HepG2 (cell line): ENCODE measurements at regions not wholly inside any gene's neighbourhood (a gene's known extent, or its start where the extent isn't known, plus 50 kb on each side); places are given as distances from the start of the nearest gene placed in this dataset.

Source experiments
- ATAC-seq: fragments of 200-7000 bp; cut with Tn5 transposase; 3 replicates; pipeline ENCODE4 v1.9.1; 2020; ENCODE audit warnings: mild to moderate bottlenecking, moderate library complexity
- BruUV-seq: library from RNA; stranded (reverse); fragments of 400-500 nt; replicated peaks from 2 replicates; lab custom pipeline; 2021; lab: Mats Ljungman, UMichigan
- CTCF ChIA-PET: fragments of 300-600 bp; formaldehyde crosslinking; extraction: SDS; loops from one replicate; lab custom pipeline; 2021; ENCODE audit warnings: low total read pairs, inconsistent platforms, low intra/inter-chr PET ratio; lab: Yijun Ruan, JAX
- POLR2A ChIA-PET: fragments of 350-600 bp; sonication (Branson Sonifier 250); formaldehyde crosslinking; loops from one replicate; lab custom pipeline; 2020; ENCODE audit warnings: antibody characterized with exemption, inconsistent platforms; lab: Yijun Ruan, JAX
- DNase-seq: peaks from one replicate; pipeline ENCODE4 v3.0.0-alpha.2; 2015; ENCODE audit warnings: low spot score
- FAIRE-seq: peaks from 3 replicates; lab custom pipeline; 2011; peaks lifted over from hg19 to GRCh38; lab: Jason Lieb, UNC
- H2AFZ ChIP-seq: one replicate; pipeline ENCODE4 v1.6.1; 2011; ENCODE audit warnings: low read length, inconsistent platforms
- H3K27ac ChIP-seq: fragments of 300-600 bp; 3 replicates; pipeline ENCODE4 v1.8.0; 2011; ENCODE audit warnings: mixed run types, mild to moderate bottlenecking, mixed read lengths, low read length, inconsistent platforms; ENCODE audit not compliant: insufficient read depth; ENCODE audit errors: extremely low read length
- H3K27me3 ChIP-seq, 2 experiments: fragments of 200-600 bp in 1 of 2; 2 replicates in 1 of 2; 3 replicates in 1 of 2; pipeline versions ENCODE4 v1.6.0 to v1.8.0; 2011; ENCODE audit warnings: low read length in 2 of 2, mild to moderate bottlenecking in 2 of 2, moderate library complexity in 2 of 2, inconsistent platforms in 1 of 2; ENCODE audit not compliant: insufficient read depth in 2 of 2, control insufficient read depth in 1 of 2
- H3K36me3 ChIP-seq, 2 experiments: fragments of 200-600 bp in 1 of 2; replicated peaks in 1 of 2; 2 replicates in 1 of 2; 3 replicates in 1 of 2; pipeline versions ENCODE4 v1.5.1 to v1.8.0; 2011; ENCODE audit warnings: low read length in 2 of 2, inconsistent platforms in 1 of 2; ENCODE audit not compliant: insufficient read depth in 2 of 2, control insufficient read depth in 1 of 2
- H3K4me1 ChIP-seq: 2 replicates; pipeline ENCODE4 v1.5.1; 2012; ENCODE audit warnings: low read length, inconsistent platforms; ENCODE audit not compliant: insufficient read depth
- H3K4me2 ChIP-seq: 2 replicates; pipeline ENCODE4 v1.6.0; 2011; ENCODE audit warnings: low read depth, low read length, inconsistent platforms
- H3K4me3 ChIP-seq, 3 experiments: fragments of 200-600 bp in 1 of 3; sonication (generic), shearing (Covaris generic) in 1 of 3; replicated peaks in 1 of 3; 2 replicates each; pipeline ENCODE4 v1.5.1; 2011 to 2016; ENCODE audit warnings: low read length in 3 of 3, inconsistent platforms in 2 of 3, low read depth in 2 of 3, mild to moderate bottlenecking in 2 of 3, control low read depth in 1 of 3, mixed read lengths in 1 of 3; ENCODE audit not compliant: insufficient read depth in 1 of 3
- H3K79me2 ChIP-seq: one replicate; pipeline ENCODE4 v1.6.1; 2011; ENCODE audit warnings: low read length, inconsistent platforms; ENCODE audit not compliant: insufficient read depth
- H3K9ac ChIP-seq: 2 replicates; pipeline ENCODE4 v1.6.0; 2011; ENCODE audit warnings: mild to moderate bottlenecking, low read depth, low read length, inconsistent platforms; ENCODE audit not compliant: insufficient read depth
- H3K9me3 ChIP-seq: 2 replicates; pipeline ENCODE4 v1.5.1; 2012; ENCODE audit warnings: mild to moderate bottlenecking, low read length
- H4K20me1 ChIP-seq: 2 replicates; pipeline ENCODE4 v1.6.0; 2011; ENCODE audit warnings: inconsistent platforms, mild to moderate bottlenecking, low read length, moderate library complexity; ENCODE audit not compliant: insufficient read depth
- CREBL2 ChIP-seq: sonication (generic); formaldehyde crosslinking; IDR thresholded peaks from 2 replicates; pipeline ENCODE4 v1.8.1; 2023; ENCODE audit warnings: missing genetic modification reagents, mild to moderate bottlenecking, borderline replicate concordance
- HOXA9 ChIP-seq: sonication (generic); formaldehyde crosslinking; IDR thresholded peaks from 2 replicates; pipeline ENCODE4 v1.8.1; 2022; ENCODE audit warnings: missing genetic modification reagents, mild to moderate bottlenecking, moderate library complexity, borderline replicate concordance
- KMT2A ChIP-seq: sonication (generic); formaldehyde crosslinking; IDR thresholded peaks from 2 replicates; pipeline ENCODE4 v1.4.0; 2020; ENCODE audit warnings: missing genetic modification reagents
- RXRA ChIP-seq: sonication (generic); formaldehyde crosslinking; IDR thresholded peaks from 2 replicates; pipeline ENCODE4 v1.5.1; 2020; ENCODE audit warnings: missing genetic modification reagents
- TSC22D2 ChIP-seq: sonication (generic); formaldehyde crosslinking; IDR thresholded peaks from 2 replicates; pipeline ENCODE4 v1.5.1; 2020; ENCODE audit warnings: missing genetic modification reagents, mild to moderate bottlenecking, borderline replicate concordance
- ZNF260 ChIP-seq: sonication (generic); formaldehyde crosslinking; IDR thresholded peaks from 2 replicates; pipeline ENCODE4 v1.4.0; 2020; ENCODE audit warnings: missing genetic modification reagents, low read depth, mild to moderate bottlenecking, borderline replicate concordance
- WGBS: methylation state at CpG from one replicate; pipeline ENCODE4 v1.1.6; 2017; ENCODE audit warnings: low lambda C conversion rate; 5-methylcytosine and 5-hydroxymethylcytosine counted together
- in situ Hi-C: cut with HindIII; loops from 2 replicates; pipeline ENCODE4 v1.10.0; 2017; ENCODE audit warnings: low pct_unique_long_range_greater_than_20kb; ENCODE audit not compliant: extremely low pct_ligation_motif_present
- intact Hi-C: fragments of 100-400 bp; cut with micrococcal nuclease; formaldehyde crosslinking; loops from one replicate; pipeline ENCODE4 v1.10.0; 2022; ENCODE audit not compliant: unreplicated experiment
- TF ChIP-seq, protein P1 (sequence below): fragments of 450-650 bp; IDR thresholded peaks from 2 replicates; pipeline ENCODE4 v1.6.1; 2016

GRCh38 chr4:17168571-17168970 lies 270.1 kb upstream of the LDB2 start (continued):
- TF ChIP-seq, protein P1, sequence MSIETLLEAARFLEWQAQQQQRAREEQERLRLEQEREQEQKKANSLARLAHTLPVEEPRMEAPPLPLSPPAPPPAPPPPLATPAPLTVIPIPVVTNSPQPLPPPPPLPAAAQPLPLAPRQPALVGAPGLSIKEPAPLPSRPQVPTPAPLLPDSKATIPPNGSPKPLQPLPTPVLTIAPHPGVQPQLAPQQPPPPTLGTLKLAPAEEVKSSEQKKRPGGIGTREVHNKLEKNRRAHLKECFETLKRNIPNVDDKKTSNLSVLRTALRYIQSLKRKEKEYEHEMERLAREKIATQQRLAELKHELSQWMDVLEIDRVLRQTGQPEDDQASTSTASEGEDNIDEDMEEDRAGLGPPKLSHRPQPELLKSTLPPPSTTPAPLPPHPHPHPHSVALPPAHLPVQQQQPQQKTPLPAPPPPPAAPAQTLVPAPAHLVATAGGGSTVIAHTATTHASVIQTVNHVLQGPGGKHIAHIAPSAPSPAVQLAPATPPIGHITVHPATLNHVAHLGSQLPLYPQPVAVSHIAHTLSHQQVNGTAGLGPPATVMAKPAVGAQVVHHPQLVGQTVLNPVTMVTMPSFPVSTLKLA = no peak
- TF ChIP-seq KMT2A (CRISPR knock-in tag) = no peak

DNA sequence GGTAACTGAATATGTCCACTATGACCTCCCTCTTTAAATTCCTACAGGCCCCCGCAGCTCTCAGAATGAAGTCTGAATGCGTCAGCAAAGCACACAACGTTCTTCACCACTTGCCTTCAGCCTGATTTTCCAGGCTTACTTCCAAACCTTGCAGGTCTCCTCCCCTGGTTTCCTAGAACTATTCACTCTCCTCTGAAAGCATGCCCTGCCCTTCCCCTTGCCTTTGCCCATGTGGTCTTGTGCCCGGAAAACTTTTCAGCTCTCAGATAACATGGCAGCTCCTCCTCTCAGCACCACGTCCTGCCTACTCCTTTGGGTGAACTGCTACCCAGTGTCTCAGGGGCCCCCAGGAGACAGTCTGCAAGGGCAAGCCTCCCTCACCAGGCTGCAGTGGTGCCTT lies 268.5 kb upstream of the LDB2 start:
- Histone ChIP-seq H3K27me3 (no peaks in the 10 kb centered on the region), H3K36me3 (no peaks in the 10 kb centered on the region), H3K79me2 (no peaks in the 10 kb centered on the region), H3K4me3 (no peak overlapping the region), H2AFZ (no peak overlapping the region), H4K20me1 (no peaks in the 10 kb centered on the region)
- ATAC-seq = no peak
- CTCF ChIA-PET = no interaction called here
- no peak for FAIRE-seq
- POLR2A ChIA-PET = no interaction called here
- intact Hi-C loops = no loop called here
- TF ChIP-seq TSC22D2 (CRISPR knock-in tag) (no peak), HOXA9 (CRISPR knock-in tag) (no peak), CREBL2 (CRISPR knock-in tag) (no peak), ZNF260 (CRISPR knock-in tag) (no peak), RXRA (no peak)
- TF ChIP-seq, all 625 proteins: peak for 0
- no peak overlapping the region for H3K9ac ChIP-seq
- H3K4me1 ChIP-seq = no peaks in the 10 kb centered on the region
- WGBS = 2% methylated on average over 4 of the region's 5 CpGs
- in situ Hi-C loops = no loop called here
- no peaks in the 10 kb centered on the region for H3K9me3 ChIP-seq
- DNase-seq = no peak
- BruUV-seq = no TSS peak
- H3K4me2 ChIP-seq = no peak overlapping the region
- no peak overlapping the region for H3K27ac ChIP-seq
